NOMO-1 treated with DMSO at 0.1 percent for 48 hours (cell line): ENCODE measurements at regions not wholly inside any gene's neighbourhood (a gene's known extent, or its start where the extent isn't known, plus 50 kb on each side); places are given as distances from the start of the nearest gene placed in this dataset.

Experiments used
- DNase-seq: peaks from one replicate; lab custom pipeline; 2025; ENCODE audit not compliant: unreplicated experiment; lab: John Stamatoyannopoulos, UW

GRCh38 chr6:160895562-160895961 is 96.0 kb upstream of the MAP3K4 start:
- DNase-seq, result no peak

GRCh38 chr6:160899671-160900430 is 91.7 kb upstream of the MAP3K4 start:
- DNase-seq, result no peak

GRCh38 chr6:160911949-160912348 is 79.6 kb upstream of the MAP3K4 start:
- no peak for DNase-seq

- DNase-seq, result no peak
Observed at GRCh38 chr6:160912411-160912810, 79.2 kb upstream of the MAP3K4 start.

GRCh38 chr6:160917572-160917971 is 74.0 kb upstream of the MAP3K4 start:
- DNase-seq, result no peak

DNA sequence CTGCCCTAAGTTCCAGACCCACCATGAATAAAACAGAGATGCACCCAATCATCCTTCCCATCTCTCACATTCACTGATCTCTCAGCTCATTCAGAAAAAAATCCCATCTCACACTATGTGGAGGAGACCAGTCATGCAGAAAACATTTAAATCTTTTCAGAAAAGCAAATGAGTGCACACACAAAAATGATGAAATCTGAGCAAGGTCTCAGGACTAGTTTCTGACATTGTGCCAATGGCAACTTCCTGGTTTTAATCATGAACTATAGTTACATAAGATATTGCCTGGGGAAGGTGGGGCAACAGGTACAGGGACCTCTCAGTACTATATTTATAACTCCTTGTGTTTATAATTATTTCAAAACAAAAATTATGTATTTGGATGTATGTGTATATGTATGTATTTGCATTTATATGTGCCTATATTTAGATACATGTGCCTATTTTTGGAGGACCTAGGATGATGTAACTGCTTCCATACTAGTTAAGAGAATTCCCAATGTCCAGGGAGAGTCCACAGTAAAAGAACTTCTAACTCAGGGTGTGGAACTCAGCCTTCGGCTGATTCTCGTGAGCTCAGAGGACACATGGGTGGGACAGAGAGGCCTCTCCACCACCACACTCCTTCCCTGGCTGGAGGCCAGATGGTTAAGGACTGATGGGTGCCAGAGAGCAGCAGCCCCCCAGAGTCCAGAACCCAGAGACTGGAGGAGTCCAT is 71.7 kb upstream of the MAP3K4 start:
- no peak for DNase-seq

GRCh38 chr6:160921095-160921494 is 70.5 kb upstream of the MAP3K4 start:
- no peak for DNase-seq

GRCh38 chr6:160926281-160927276 is 65.0 kb upstream of the MAP3K4 start:
- no peak for DNase-seq

GRCh38 chr6:160927416-160927815 is 64.2 kb upstream of the MAP3K4 start:
- DNase-seq, result no peak

- DNase-seq, result no peak
Observed at GRCh38 chr6:160929361-160929760, 62.2 kb upstream of the MAP3K4 start.

DNA sequence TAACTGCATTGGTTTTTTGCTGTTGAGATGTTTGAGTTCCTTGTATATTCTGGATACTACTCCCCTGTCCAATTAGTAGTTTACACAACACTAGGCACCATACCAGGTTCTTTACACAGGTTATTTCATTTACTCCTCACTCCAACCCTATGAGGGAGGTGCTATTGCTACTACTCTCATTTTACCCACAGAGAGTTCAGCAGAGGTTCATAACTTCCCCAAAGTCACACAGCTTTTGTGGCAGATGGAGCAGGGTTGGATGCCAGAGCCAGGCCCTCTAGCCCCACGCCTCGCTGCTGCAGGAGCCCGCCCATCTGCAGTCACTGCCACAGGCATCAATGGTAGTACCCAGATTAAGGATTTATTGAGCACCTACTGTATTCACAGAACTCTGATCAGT is 61.7 kb upstream of the MAP3K4 start:
- DNase-seq, result no peak

DNA sequence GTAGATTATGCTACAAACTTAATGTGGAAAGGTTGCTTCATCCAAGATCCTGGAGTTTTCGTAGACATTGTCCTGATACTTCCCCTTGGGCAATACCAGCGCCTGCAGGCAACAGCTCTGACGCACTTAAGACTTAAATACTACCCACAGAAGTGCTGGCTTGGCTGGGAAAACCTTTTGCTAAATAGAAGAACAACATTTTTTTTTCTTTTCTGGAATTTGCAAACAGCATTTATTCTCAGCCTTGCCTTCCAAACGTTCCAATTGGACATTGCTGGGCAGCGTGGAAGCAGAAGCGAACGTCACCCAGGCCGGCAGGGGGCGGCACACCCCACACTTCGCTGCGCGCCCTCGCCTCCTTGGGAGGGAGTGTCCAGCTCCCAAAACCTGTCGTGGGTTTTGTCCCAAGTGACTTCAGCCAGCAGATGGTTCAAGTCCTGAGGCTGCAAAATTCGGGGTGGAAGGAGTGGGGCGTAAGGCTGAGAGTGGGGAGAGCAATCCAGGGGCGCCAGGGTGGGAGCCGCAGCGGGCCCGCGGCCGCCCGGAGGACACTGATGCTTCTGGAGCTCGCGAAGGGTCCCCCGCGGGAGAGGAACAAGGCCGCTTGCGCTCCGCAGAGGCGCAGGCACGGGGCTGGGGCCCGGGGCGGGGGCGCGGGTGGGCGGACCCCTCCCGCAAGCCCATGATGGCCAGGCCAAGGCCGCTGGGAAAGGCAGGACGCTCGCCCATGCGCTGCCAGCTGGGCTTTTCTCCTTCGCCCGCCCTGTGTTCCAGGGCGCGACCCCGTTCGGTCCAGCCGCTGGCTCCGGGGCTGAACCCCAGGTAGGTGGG is 60.8 kb upstream of the MAP3K4 start:
- DNase-seq, result no peak

- DNase-seq, result peak; percentile 38
Observed at GRCh38 chr6:160931378-160932310, 59.9 kb upstream of the MAP3K4 start.

DNA sequence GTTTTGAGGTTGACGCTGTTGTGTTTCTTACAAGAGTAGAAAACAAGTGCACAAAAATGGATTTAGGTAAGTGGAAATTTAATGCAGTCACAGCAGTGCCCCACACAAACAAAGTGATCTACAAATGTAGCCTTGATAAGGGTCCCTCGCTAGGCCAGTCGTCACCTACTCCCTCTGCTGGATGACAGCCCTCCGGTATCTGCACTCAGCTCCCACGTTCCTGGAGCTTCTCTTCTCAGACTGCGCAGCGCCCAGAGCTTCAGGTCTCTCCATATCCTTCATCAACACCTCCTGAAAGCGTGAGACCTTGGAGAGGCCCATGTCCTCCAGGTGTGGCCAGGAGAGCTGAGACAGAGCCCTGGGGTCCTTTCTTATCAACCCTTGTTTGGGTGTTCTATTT is 58.3 kb upstream of the MAP3K4 start:
- DNase-seq, result no peak

- DNase-seq, result no peak
Observed at GRCh38 chr6:160934157-160934556, 57.4 kb upstream of the MAP3K4 start.

- no peak for DNase-seq
Observed at GRCh38 chr6:160940197-160940596, 51.4 kb upstream of the MAP3K4 start.
